H1 (cell line): ENCODE measurements at regions not wholly inside any gene's neighbourhood (a gene's known extent, or its start where the extent isn't known, plus 50 kb on each side); places are given as distances from the start of the nearest gene placed in this dataset.

Experiments
- CBX8 ChIP-seq: fragments of 300-800, 300-1000 bp; sonication (generic); IDR thresholded peaks from 2 replicates; pipeline ENCODE4 v1.7.1; 2016; ENCODE audit warnings: low read depth, low read length, borderline replicate concordance
- CHD2 ChIP-seq: IDR thresholded peaks from 2 replicates; pipeline ENCODE4 v1.6.1; 2012; ENCODE audit warnings: low read length, improper control_type of control experiment
- JUN ChIP-seq: IDR thresholded peaks from 2 replicates; pipeline ENCODE4 v1.6.1; 2011; ENCODE audit warnings: low read depth, mild to moderate bottlenecking, improper control_type of control experiment, low read length
- TF ChIP-seq, protein P1 (sequence below): fragments of 300-600 bp; sonication (generic); IDR thresholded peaks from 2 replicates; pipeline ENCODE4 v1.7.1; 2012; ENCODE audit warnings: low read length, moderate library complexity, mild to moderate bottlenecking, inconsistent platforms; ENCODE audit not compliant: insufficient replicate concordance
- TF ChIP-seq, protein P2 (sequence below), 3 experiments: IDR thresholded peaks; 1 replicate in 2 of 3; 2 replicates in 1 of 3; pipeline versions ENCODE4 v1.5.1 to v1.6.1; 2011; ENCODE audit warnings: low read length in 3 of 3, mild to moderate bottlenecking in 3 of 3, inconsistent platforms in 2 of 3, low read depth in 1 of 3, moderate library complexity in 1 of 3; ENCODE audit not compliant: insufficient read depth in 1 of 3; ENCODE audit errors: control extremely low read depth in 1 of 3

DNA sequence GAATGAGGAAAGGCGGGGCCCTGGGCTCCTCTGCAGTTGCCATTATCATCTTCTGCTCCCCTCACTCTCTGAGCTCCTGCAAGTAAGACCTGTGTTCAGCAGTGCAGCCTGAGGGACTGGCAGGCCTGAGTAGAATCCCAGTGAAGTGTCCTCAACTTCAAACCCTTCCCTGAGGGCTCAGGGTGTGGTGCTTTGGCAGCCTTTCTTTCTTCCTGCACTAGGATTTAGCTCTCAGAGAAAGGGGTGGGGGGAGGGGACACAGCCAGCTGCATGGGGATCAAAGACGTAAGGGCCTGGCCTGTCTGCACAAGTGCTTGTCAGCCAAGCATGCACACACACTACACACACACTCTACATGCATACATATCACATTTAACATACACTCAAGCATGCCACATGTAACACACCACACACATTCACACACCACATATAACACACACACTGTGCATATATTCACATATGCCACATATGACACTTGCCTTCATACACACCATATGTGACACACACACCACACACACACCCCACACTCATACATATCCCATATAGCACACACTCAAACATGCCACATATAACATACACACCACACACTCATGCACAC lies 223.4 kb upstream of the RPL34 start (continued):
- TF ChIP-seq JUN (no peak), CHD2 (no peak), CBX8 (no peak)
- TF ChIP-seq, protein P1, sequence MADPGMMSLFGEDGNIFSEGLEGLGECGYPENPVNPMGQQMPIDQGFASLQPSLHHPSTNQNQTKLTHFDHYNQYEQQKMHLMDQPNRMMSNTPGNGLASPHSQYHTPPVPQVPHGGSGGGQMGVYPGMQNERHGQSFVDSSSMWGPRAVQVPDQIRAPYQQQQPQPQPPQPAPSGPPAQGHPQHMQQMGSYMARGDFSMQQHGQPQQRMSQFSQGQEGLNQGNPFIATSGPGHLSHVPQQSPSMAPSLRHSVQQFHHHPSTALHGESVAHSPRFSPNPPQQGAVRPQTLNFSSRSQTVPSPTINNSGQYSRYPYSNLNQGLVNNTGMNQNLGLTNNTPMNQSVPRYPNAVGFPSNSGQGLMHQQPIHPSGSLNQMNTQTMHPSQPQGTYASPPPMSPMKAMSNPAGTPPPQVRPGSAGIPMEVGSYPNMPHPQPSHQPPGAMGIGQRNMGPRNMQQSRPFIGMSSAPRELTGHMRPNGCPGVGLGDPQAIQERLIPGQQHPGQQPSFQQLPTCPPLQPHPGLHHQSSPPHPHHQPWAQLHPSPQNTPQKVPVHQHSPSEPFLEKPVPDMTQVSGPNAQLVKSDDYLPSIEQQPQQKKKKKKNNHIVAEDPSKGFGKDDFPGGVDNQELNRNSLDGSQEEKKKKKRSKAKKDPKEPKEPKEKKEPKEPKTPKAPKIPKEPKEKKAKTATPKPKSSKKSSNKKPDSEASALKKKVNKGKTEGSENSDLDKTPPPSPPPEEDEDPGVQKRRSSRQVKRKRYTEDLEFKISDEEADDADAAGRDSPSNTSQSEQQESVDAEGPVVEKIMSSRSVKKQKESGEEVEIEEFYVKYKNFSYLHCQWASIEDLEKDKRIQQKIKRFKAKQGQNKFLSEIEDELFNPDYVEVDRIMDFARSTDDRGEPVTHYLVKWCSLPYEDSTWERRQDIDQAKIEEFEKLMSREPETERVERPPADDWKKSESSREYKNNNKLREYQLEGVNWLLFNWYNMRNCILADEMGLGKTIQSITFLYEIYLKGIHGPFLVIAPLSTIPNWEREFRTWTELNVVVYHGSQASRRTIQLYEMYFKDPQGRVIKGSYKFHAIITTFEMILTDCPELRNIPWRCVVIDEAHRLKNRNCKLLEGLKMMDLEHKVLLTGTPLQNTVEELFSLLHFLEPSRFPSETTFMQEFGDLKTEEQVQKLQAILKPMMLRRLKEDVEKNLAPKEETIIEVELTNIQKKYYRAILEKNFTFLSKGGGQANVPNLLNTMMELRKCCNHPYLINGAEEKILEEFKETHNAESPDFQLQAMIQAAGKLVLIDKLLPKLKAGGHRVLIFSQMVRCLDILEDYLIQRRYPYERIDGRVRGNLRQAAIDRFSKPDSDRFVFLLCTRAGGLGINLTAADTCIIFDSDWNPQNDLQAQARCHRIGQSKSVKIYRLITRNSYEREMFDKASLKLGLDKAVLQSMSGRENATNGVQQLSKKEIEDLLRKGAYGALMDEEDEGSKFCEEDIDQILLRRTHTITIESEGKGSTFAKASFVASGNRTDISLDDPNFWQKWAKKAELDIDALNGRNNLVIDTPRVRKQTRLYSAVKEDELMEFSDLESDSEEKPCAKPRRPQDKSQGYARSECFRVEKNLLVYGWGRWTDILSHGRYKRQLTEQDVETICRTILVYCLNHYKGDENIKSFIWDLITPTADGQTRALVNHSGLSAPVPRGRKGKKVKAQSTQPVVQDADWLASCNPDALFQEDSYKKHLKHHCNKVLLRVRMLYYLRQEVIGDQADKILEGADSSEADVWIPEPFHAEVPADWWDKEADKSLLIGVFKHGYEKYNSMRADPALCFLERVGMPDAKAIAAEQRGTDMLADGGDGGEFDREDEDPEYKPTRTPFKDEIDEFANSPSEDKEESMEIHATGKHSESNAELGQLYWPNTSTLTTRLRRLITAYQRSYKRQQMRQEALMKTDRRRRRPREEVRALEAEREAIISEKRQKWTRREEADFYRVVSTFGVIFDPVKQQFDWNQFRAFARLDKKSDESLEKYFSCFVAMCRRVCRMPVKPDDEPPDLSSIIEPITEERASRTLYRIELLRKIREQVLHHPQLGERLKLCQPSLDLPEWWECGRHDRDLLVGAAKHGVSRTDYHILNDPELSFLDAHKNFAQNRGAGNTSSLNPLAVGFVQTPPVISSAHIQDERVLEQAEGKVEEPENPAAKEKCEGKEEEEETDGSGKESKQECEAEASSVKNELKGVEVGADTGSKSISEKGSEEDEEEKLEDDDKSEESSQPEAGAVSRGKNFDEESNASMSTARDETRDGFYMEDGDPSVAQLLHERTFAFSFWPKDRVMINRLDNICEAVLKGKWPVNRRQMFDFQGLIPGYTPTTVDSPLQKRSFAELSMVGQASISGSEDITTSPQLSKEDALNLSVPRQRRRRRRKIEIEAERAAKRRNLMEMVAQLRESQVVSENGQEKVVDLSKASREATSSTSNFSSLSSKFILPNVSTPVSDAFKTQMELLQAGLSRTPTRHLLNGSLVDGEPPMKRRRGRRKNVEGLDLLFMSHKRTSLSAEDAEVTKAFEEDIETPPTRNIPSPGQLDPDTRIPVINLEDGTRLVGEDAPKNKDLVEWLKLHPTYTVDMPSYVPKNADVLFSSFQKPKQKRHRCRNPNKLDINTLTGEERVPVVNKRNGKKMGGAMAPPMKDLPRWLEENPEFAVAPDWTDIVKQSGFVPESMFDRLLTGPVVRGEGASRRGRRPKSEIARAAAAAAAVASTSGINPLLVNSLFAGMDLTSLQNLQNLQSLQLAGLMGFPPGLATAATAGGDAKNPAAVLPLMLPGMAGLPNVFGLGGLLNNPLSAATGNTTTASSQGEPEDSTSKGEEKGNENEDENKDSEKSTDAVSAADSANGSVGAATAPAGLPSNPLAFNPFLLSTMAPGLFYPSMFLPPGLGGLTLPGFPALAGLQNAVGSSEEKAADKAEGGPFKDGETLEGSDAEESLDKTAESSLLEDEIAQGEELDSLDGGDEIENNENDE, result no peak
- TF ChIP-seq, protein P2, sequence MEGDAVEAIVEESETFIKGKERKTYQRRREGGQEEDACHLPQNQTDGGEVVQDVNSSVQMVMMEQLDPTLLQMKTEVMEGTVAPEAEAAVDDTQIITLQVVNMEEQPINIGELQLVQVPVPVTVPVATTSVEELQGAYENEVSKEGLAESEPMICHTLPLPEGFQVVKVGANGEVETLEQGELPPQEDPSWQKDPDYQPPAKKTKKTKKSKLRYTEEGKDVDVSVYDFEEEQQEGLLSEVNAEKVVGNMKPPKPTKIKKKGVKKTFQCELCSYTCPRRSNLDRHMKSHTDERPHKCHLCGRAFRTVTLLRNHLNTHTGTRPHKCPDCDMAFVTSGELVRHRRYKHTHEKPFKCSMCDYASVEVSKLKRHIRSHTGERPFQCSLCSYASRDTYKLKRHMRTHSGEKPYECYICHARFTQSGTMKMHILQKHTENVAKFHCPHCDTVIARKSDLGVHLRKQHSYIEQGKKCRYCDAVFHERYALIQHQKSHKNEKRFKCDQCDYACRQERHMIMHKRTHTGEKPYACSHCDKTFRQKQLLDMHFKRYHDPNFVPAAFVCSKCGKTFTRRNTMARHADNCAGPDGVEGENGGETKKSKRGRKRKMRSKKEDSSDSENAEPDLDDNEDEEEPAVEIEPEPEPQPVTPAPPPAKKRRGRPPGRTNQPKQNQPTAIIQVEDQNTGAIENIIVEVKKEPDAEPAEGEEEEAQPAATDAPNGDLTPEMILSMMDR (IDR thresholded peaks at IDR 0.05; ENCODE audit: control extremely low read depth in 1 of 3, insufficient read depth in 1 of 3, low read depth in 1 of 3, low read length in 3 of 3), result no peak
- TF ChIP-seq, all 59 proteins: peak for 0
